ENCODE measurements at regions not wholly inside any gene's neighbourhood (a gene's known extent, or its start where the extent isn't known, plus 50 kb on each side); places are given as distances from the start of the nearest gene placed in this dataset.

- no peak for TF ChIP-seq ZBTB33 (IDR thresholded peaks at IDR 0.05; ENCODE audit: borderline replicate concordance, low read depth)
- no peak for TF ChIP-seq NRF1 (IDR thresholded peaks at IDR 0.05; ENCODE audit: low read depth, low read length)
- TF ChIP-seq NFIC (IDR thresholded peaks at IDR 0.05; ENCODE audit: borderline replicate concordance) = no peak
- TF ChIP-seq FOSL2 (IDR thresholded peaks at IDR 0.05; ENCODE audit: borderline replicate concordance, low read depth) = no peak
- no peak for TF ChIP-seq PBX3 (IDR thresholded peaks at IDR 0.05)
- TF ChIP-seq, protein P1, sequence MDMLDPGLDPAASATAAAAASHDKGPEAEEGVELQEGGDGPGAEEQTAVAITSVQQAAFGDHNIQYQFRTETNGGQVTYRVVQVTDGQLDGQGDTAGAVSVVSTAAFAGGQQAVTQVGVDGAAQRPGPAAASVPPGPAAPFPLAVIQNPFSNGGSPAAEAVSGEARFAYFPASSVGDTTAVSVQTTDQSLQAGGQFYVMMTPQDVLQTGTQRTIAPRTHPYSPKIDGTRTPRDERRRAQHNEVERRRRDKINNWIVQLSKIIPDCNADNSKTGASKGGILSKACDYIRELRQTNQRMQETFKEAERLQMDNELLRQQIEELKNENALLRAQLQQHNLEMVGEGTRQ (IDR thresholded peaks at IDR 0.05; ENCODE audit: borderline replicate concordance, low read depth, low read length) = no peak
- TF ChIP-seq TCF12 (IDR thresholded peaks at IDR 0.05) = no peak
- no peak for TF ChIP-seq FOXJ3 (CRISPR knock-in tag; IDR thresholded peaks at IDR 0.05)
Observed at GRCh38 chr7:41237956-41238355, 464.9 kb downstream of the INHBA start (continued).

GRCh38 chr7:41232086-41232485 lies 470.8 kb downstream of the INHBA start:
- POLR2A ChIA-PET = no interaction called here
- Histone ChIP-seq H3F3A (replicated peaks; ENCODE audit: insufficient read depth) (no peaks in the 10 kb centered on the region), H3K9me3 (no peaks in the 10 kb centered on the region), H4K20me1 (ENCODE audit: insufficient read depth) (no peaks in the 10 kb centered on the region), H3K4me2 (no peak overlapping the region), H3K9me2 (no peaks in the 10 kb centered on the region), H3K9ac (no peak overlapping the region), H2AFZ (ENCODE audit: low read depth) (no peak overlapping the region), H3K27me3 (ENCODE audit: insufficient read depth) (no peaks in the 10 kb centered on the region), H3K36me3 (replicated peaks in 1 of 2; ENCODE audit: control insufficient read depth in 1 of 2, insufficient read depth in 2 of 2, low read length in 1 of 2) (no peaks in the 10 kb centered on the region), H3K27ac (ENCODE audit: low read depth in 2 of 2, low read length in 1 of 2) (no peak overlapping the region), H3K79me2 (ENCODE audit: insufficient read depth) (no peaks in the 10 kb centered on the region), H3K4me1 (ENCODE audit: control insufficient read depth in 1 of 2, insufficient read depth in 2 of 2, low read depth in 1 of 2, low read length in 1 of 2) (no peaks in the 10 kb centered on the region), H3K4me3 (ENCODE audit: low read depth in 2 of 2, low read length in 1 of 2) (no peak overlapping the region)
- CTCF ChIA-PET = interaction anchor here (1.3 kb wide), 1 partner anchor 464 kb away, joined by 5 read pairs; no protein-coding TSS in a partner anchor
- no peak for DNase-seq
- 85% methylated on average over 2 of the region's 2 CpGs for whole genome bisulfite sequencing (ENCODE audit: low lambda C conversion rate)
- TF ChIP-seq RCOR1 (IDR thresholded peaks at IDR 0.05; ENCODE audit: low read length) = no peak
- TF ChIP-seq REST (IDR thresholded peaks at IDR 0.05; ENCODE audit: low read depth, low read length) = no peak
- TF ChIP-seq TCF12 (IDR thresholded peaks at IDR 0.05) = no peak
- no peak for TF ChIP-seq PBX3 (IDR thresholded peaks at IDR 0.05)
- no peak for TF ChIP-seq TAF1 (IDR thresholded peaks at IDR 0.05; ENCODE audit: borderline replicate concordance, low read depth, low read length)
- TF ChIP-seq TEAD4 (IDR thresholded peaks at IDR 0.05; ENCODE audit: borderline replicate concordance, insufficient read depth) = no peak

Data from SK-N-SH (cell line).